ENCODE measurements at regions not wholly inside any gene's neighbourhood (a gene's known extent, or its start where the extent isn't known, plus 50 kb on each side); places are given as distances from the start of the nearest gene placed in this dataset.

DNA sequence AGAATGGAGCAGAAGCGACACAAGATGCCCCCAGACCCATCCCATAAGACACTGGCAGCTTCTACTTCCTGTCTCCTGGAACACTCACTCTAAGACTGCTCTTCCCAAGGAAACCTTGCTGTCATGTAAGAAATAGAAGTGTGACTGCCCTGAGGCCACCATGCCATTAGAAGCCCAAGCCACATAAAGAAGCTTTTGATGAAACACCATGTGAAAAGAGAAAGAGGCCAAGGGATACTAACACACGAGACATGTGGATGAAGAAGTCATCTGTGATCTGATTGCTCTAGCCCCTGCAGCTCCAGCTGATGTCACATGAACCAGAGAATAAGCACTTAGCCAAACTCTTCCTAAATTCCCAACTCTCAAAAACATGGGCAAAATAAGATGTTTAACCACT, 117.9 kb upstream of the PCSK2 start:
- POLR2A ChIA-PET, result no interaction called here
- no peak overlapping the region for H3K4me3 ChIP-seq (ENCODE audit: low read depth, low read length)
- CTCF ChIA-PET, result no interaction called here
- TF ChIP-seq, protein P1, sequence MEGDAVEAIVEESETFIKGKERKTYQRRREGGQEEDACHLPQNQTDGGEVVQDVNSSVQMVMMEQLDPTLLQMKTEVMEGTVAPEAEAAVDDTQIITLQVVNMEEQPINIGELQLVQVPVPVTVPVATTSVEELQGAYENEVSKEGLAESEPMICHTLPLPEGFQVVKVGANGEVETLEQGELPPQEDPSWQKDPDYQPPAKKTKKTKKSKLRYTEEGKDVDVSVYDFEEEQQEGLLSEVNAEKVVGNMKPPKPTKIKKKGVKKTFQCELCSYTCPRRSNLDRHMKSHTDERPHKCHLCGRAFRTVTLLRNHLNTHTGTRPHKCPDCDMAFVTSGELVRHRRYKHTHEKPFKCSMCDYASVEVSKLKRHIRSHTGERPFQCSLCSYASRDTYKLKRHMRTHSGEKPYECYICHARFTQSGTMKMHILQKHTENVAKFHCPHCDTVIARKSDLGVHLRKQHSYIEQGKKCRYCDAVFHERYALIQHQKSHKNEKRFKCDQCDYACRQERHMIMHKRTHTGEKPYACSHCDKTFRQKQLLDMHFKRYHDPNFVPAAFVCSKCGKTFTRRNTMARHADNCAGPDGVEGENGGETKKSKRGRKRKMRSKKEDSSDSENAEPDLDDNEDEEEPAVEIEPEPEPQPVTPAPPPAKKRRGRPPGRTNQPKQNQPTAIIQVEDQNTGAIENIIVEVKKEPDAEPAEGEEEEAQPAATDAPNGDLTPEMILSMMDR (IDR thresholded peaks at IDR 0.05; ENCODE audit: low read depth, low read length), result no peak
- H3K9me3 ChIP-seq (ENCODE audit: control insufficient read depth, insufficient read depth, low read length), result no peaks in the 10 kb centered on the region
- no peak for DNase-seq (ENCODE audit: low read depth, low spot score)
- no peaks in the 10 kb centered on the region for H3K27me3 ChIP-seq (ENCODE audit: control insufficient read depth, insufficient read depth, low read length)
- no peak overlapping the region for H3K27ac ChIP-seq (ENCODE audit: low read depth, low read length)

DNA sequence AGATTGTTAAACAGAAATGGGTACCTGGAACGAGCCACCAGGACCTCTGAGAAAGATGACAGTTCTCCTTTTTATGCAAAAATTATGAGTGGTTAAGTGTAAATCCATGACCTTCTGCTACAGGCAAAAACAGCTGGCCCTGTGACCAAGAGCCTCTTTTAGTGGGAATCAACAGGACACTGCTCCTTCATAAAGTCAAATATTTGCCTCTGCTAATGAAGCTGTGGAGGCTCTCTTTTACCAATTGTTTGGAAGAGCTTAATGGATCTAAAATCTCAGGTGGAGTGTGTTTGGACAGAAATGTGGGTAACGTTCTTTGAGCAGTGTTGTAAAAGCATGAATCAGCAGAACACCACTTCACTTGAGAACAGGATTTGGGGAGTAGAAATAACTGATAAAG, 117.5 kb upstream of the PCSK2 start:
- POLR2A ChIA-PET, result no interaction called here
- DNase-seq (ENCODE audit: low read depth, low spot score), result no peak
- Histone ChIP-seq H3K27ac (ENCODE audit: low read depth, low read length) (no peak overlapping the region), H3K4me3 (ENCODE audit: low read depth, low read length) (no peak overlapping the region), H3K27me3 (ENCODE audit: control insufficient read depth, insufficient read depth, low read length) (no peaks in the 10 kb centered on the region), H3K9me3 (ENCODE audit: control insufficient read depth, insufficient read depth, low read length) (no peaks in the 10 kb centered on the region)
- TF ChIP-seq, protein P1 (IDR thresholded peaks at IDR 0.05; ENCODE audit: low read depth, low read length), result no peak
- CTCF ChIA-PET, result no interaction called here

DNA sequence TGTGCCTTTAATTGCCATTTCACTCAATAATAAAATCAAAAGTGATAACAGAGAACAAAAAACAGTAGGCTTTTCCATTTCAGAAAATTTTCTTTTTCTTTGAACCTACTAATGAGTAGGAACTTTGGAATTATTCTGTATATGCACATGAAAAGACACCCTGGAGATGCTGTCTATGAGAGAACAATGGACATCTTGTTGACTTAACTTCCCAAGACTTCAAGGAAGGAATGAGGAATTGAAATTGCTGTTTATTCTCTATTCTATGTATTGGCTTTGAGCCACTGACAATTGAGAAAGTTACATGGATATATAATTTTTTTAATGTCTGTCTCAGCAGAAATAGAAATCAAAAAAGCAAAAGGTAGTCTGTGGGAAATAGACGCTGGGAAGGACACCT, 98.6 kb upstream of the PCSK2 start:
- no peak overlapping the region for H3K4me3 ChIP-seq (ENCODE audit: low read depth, low read length)
- H3K27ac ChIP-seq (ENCODE audit: low read depth, low read length), result no peak overlapping the region
- TF ChIP-seq, protein P1 (IDR thresholded peaks at IDR 0.05; ENCODE audit: low read depth, low read length), result no peak
- ChIA-PET CTCF (no interaction called here), POLR2A (no interaction called here)
- no peaks in the 10 kb centered on the region for H3K9me3 ChIP-seq (ENCODE audit: control insufficient read depth, insufficient read depth, low read length)
- H3K27me3 ChIP-seq (ENCODE audit: control insufficient read depth, insufficient read depth, low read length), result no peaks in the 10 kb centered on the region
- DNase-seq (ENCODE audit: low read depth, low spot score), result no peak

DNA sequence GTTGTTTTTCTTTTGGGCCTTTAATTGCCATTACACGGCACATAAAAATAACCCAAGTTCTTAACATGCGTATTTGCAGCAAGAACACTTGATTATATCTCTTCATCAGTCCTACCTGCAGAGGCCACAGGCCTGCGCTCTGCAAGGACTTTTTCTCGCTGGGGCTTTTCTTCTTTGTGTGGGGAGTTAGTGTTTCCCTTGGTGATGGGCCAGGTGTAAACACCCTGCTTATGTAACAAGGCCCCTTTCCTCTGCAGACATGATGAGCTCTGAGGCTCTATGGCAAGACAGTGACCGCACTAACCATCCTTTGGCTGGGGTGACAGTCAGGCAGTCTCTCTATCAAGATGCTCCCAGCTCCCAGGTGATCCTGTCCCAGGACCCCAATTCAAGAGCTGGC, 97.8 kb upstream of the PCSK2 start:
- CTCF ChIA-PET, result no interaction called here
- H3K27me3 ChIP-seq (ENCODE audit: control insufficient read depth, insufficient read depth, low read length), result no peaks in the 10 kb centered on the region
- no peak overlapping the region for H3K27ac ChIP-seq (ENCODE audit: low read depth, low read length)
- H3K4me3 ChIP-seq (ENCODE audit: low read depth, low read length), result no peak overlapping the region
- TF ChIP-seq, protein P1 (IDR thresholded peaks at IDR 0.05; ENCODE audit: low read depth, low read length), result no peak
- peaks cover under 1% of the 10 kb centered on the region; the same call in 1 of the 2 replicates for H3K9me3 ChIP-seq (ENCODE audit: control insufficient read depth, insufficient read depth, low read length)
- POLR2A ChIA-PET, result no interaction called here
- no peak for DNase-seq (ENCODE audit: low read depth, low spot score)

DNA sequence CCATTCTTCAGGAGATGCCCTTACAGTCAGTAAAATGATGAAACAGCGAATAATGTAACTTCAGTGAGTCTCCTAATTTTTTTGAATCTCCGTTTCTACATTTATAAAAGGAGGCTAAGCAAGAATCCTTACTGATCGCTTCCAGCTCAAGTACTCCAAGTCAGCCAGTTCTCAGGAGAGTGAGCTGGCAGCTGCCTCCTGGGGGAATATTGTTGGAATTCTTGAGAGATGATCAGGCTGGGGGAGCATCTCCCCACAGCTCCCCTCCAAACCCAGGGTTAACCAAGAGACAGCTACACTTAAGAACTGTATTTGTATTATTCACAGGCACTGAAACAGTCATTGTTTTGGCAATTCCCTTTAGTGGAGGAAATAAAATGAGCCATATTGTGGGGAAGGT, 89.1 kb upstream of the PCSK2 start:
- H3K27me3 ChIP-seq (ENCODE audit: control insufficient read depth, insufficient read depth, low read length), result no peaks in the 10 kb centered on the region
- H3K27ac ChIP-seq (ENCODE audit: low read depth, low read length), result no peak overlapping the region
- ChIA-PET CTCF (no interaction called here), POLR2A (no interaction called here)
- H3K4me3 ChIP-seq (ENCODE audit: low read depth, low read length), result no peak overlapping the region
- DNase-seq (ENCODE audit: low read depth, low spot score), result no peak
- H3K9me3 ChIP-seq (ENCODE audit: control insufficient read depth, insufficient read depth, low read length), result peaks cover 11% of the 10 kb centered on the region; the same call in 1 of the 2 replicates
- TF ChIP-seq, protein P1 (IDR thresholded peaks at IDR 0.05; ENCODE audit: low read depth, low read length), result no peak
